ENCODE measurements at regions not wholly inside any gene's neighbourhood (a gene's known extent, or its start where the extent isn't known, plus 50 kb on each side); places are given as distances from the start of the nearest gene placed in this dataset.
A peak's percentile ranks its signal among the peaks of the same experiment; 100 is the strongest.
"Not testable (repeated sequence)": the region's sequence is repeated elsewhere in the genome, so short reads cannot be mapped to it uniquely, and the experiment has no call there.

DNA sequence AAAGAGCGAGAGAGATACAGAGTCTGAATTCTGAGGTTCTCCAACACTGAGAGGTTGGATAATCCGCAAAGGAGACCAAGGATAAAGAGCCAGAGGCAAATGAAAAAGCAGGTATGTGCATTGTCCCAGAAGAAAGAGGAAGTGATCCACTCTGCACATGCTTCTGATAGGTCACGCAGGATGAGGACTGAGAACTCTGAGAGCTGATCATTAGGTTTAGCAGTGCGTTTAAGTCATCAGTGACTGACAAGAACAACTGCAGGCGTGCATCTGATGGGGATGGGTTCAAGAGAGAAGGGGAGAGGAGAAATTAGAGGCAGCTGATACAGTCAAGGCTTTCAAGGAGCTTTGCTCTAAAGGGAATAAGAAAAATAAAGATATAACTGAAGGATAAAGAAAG, 301.2 kb upstream of the SGK1 start:
- H3K9me3 Mint-ChIP-seq: no peaks in the 10 kb centered on the region
- no peak overlapping the region for H3K27ac Mint-ChIP-seq
- no peaks in the 10 kb centered on the region for H3K36me3 Mint-ChIP-seq (ENCODE audit: low read depth)
- no peak for ATAC-seq (replicated peaks)
- peaks cover 9% of the 10 kb centered on the region for H3K4me1 Mint-ChIP-seq
- no peak overlapping the region for H3K4me3 Mint-ChIP-seq
- no peaks in the 10 kb centered on the region for H3K27me3 Mint-ChIP-seq

DNA sequence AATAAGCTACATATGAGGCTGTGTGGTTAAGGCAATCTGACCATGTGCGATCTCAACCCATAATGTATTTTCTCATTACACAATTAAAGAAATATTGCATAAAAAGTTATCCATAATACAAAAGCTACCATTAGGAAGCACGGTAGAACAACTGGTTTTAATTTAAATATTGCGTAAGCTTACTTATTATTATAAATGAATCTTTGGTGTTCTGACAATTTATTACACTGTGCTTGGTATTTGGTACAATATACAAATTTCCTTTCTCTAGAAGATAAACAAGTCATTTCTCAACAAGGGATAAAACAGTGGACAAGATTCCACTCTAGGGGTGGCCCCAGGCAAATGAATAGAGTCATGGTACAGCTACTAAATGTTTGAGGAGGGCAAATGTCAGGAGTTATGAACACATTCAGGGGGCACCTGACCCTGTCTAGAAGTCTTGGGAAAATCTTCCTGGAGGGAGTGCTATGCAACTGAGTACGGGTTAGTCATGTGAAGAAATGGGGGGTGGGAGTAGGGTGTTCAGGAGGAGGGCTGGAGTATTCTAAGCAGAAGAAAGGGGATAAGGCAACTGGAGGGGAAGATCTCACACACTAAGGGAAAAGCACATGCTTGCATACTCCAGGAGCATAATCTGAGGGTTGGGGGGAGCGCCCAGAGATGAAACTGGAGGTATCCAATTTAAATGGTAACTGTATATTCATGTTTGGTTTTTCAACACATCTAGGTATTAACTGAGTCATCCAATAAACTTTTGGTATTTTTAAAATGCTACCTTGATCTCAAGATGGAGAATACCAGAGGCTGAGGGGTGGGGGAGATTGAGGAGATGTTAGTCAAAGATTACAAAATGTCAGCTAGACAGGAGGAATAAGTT, 296.9 kb upstream of the SGK1 start:
- Mint-ChIP-seq H3K27me3 (no peaks in the 10 kb centered on the region), H3K27ac (no peak overlapping the region), H3K9me3 (no peaks in the 10 kb centered on the region), H3K4me1 (peaks cover 6% of the 10 kb centered on the region), H3K4me3 (no peak overlapping the region), H3K36me3 (ENCODE audit: low read depth) (no peaks in the 10 kb centered on the region)
- ATAC-seq (replicated peaks): no peak

GRCh38 chr6:134612128-134612527, 294.2 kb upstream of the SGK1 start:
- H3K36me3 Mint-ChIP-seq (ENCODE audit: low read depth); H3K4me3 Mint-ChIP-seq; H3K27me3 Mint-ChIP-seq; ATAC-seq (replicated peaks); H3K27ac Mint-ChIP-seq; H3K9me3 Mint-ChIP-seq; H3K4me1 Mint-ChIP-seq: not testable (repeated sequence)

- no peak overlapping the region for H3K4me3 Mint-ChIP-seq
Measured at GRCh38 chr6:134610411-134610810, 292.5 kb upstream of the SGK1 start.

DNA sequence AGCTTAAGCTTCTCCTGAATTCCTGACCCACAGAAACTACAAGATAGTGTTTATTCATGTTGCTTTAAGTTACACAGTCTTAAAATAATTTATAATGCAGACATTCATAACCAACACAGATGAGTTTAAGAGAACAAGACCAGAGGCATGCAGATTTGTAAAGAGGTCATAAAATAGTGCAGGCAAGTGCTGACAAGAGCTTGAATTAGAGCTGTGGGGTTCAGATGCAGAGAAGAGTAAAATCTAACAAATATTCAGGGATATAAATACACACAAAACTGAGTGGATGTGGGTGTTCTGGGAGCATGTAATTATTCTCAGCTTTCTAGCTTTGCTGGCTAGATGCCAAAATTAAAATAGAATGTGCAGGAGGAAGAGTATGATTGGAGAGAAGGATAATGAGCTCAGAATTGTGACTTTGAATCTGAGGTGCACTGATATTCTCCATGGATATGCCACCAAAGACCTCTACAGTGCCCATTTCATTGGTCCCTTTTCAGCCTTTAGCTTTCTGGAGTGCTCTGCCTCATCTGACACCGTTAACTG, 291.9 kb upstream of the SGK1 start:
- no peak for ATAC-seq (replicated peaks)
- Mint-ChIP-seq H3K4me3 (no peak overlapping the region), H3K27ac (no peak overlapping the region), H3K4me1 (peaks cover 1% of the 10 kb centered on the region), H3K9me3 (no peaks in the 10 kb centered on the region), H3K27me3 (no peaks in the 10 kb centered on the region), H3K36me3 (ENCODE audit: low read depth) (no peaks in the 10 kb centered on the region)

More at GRCh38 chr6:134610411-134610810, 292.5 kb upstream of the SGK1 start:
- Mint-ChIP-seq H3K27ac (no peak overlapping the region), H3K27me3 (no peaks in the 10 kb centered on the region), H3K9me3 (no peaks in the 10 kb centered on the region), H3K36me3 (ENCODE audit: low read depth) (no peaks in the 10 kb centered on the region), H3K4me1 (no peaks in the 10 kb centered on the region)
- no peak for ATAC-seq (replicated peaks)

DNA sequence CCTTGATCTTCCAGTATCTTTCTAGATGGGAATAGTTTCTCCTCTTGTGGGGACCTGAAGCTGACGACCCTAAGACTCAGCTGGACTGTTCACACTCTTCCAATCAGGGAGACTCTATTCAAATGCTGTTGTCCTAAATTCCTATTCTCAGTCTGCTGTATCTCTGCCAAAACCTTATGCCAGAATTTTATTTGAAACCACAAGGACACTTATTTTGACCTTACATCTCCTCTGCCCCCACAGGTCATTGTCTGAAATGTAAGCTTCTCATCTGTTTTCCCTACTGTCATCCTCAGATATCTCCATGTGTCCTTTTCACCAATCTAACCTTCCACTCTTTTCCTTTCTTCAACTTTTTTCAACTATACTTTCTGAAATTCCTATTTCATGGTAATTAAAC, 289.5 kb upstream of the SGK1 start:
- no peak overlapping the region for H3K4me3 Mint-ChIP-seq
- no peaks in the 10 kb centered on the region for H3K27me3 Mint-ChIP-seq
- no peak overlapping the region for H3K27ac Mint-ChIP-seq
- no peaks in the 10 kb centered on the region for H3K9me3 Mint-ChIP-seq
- H3K36me3 Mint-ChIP-seq (ENCODE audit: low read depth): no peaks in the 10 kb centered on the region
- peaks cover 4% of the 10 kb centered on the region for H3K4me1 Mint-ChIP-seq
- no peak for ATAC-seq (replicated peaks)

DNA sequence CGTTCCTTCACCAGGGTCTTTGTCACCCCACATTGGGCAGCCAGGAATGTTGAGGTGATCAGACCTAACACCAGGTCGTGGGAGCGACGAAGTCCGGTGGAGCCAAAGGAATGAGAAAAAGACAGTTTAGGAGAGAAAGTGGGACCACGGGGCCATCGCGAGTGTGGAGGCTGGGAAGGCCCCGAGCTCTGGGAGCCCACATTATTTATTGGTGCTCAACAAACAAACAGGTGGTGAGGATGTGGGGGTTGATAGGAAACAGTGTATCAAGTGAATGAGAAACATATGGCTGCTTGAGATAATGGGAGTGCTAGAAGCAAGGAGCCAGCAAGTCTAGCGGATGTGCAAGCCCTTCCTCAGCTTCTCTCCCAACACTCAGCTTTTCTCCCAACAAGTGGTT, 287.1 kb upstream of the SGK1 start:
- no peaks in the 10 kb centered on the region for H3K27me3 Mint-ChIP-seq
- no peaks in the 10 kb centered on the region for H3K36me3 Mint-ChIP-seq (ENCODE audit: low read depth)
- H3K4me1 Mint-ChIP-seq: peaks cover 4% of the 10 kb centered on the region
- H3K9me3 Mint-ChIP-seq: no peaks in the 10 kb centered on the region
- H3K27ac Mint-ChIP-seq: no peak overlapping the region
- no peak for ATAC-seq (replicated peaks)
- H3K4me3 Mint-ChIP-seq: no peak overlapping the region

DNA sequence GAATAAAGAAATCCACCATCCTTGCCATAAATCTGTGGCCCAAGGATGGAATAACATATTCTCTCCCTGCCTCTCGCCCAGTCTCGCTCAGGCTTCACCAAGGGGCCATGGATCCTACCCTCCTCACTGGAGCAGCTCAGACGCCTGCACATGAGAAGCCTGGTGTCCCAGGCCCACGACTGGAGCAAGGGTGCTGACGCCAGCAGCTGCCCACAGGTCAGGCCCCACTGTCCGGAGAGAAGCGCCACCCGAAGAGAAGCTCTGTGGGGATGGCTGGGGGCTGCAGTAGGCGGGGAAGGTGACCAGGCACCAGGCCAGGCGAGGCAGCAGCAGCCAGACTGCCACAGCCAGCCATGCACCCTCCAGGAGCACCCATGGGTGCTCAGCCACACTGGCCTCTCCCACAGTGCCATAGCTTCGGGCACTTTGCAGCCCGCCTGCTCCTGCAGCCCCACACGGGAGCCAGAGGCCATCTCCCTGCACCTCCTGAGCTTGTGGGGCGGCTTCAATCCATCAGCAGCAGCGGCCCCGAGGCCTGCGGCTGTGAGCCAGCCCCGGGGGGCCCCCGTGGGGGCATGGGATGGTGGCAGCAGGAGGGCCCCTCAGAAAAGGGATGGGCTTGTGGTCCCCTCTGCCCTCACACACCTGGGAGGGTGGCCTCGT, 286.2 kb upstream of the SGK1 start:
- Mint-ChIP-seq H3K27ac (no peak overlapping the region), H3K4me3 (no peak overlapping the region), H3K4me1 (peaks cover 4% of the 10 kb centered on the region), H3K9me3 (no peaks in the 10 kb centered on the region), H3K27me3 (no peaks in the 10 kb centered on the region), H3K36me3 (ENCODE audit: low read depth) (no peaks in the 10 kb centered on the region)
- ATAC-seq (replicated peaks): no peak

- Mint-ChIP-seq H3K4me1 (peaks cover 4% of the 10 kb centered on the region), H3K27me3 (no peaks in the 10 kb centered on the region), H3K9me3 (no peaks in the 10 kb centered on the region), H3K27ac (no peak overlapping the region), H3K4me3 (no peak overlapping the region), H3K36me3 (ENCODE audit: low read depth) (no peaks in the 10 kb centered on the region)
- ATAC-seq (replicated peaks): no peak
Measured at GRCh38 chr6:134603561-134603960, 285.6 kb upstream of the SGK1 start.

DNA sequence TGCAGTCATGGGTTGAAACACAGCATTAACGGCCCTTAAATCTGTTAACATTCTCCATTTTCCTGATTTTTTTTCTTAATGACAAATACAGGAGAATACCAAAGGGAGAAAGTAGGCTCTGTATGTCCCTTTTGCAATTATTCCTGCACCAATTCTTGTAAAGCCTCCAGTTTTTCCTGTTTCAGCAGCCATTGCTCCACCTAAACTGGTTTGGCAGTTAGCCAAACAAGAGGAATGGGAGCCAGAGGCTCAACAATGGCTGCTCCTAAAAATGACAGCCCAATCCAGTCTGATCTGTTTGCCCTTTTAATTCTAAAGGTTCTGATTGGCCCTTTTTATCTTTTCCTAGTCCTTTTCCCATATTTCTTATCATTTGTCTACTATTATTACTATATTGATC, 284.2 kb upstream of the SGK1 start:
- no peaks in the 10 kb centered on the region for H3K27me3 Mint-ChIP-seq
- no peak overlapping the region for H3K4me3 Mint-ChIP-seq
- H3K27ac Mint-ChIP-seq: no peak overlapping the region
- no peak for ATAC-seq (replicated peaks)
- H3K36me3 Mint-ChIP-seq (ENCODE audit: low read depth): no peaks in the 10 kb centered on the region
- peaks cover 4% of the 10 kb centered on the region for H3K4me1 Mint-ChIP-seq
- no peaks in the 10 kb centered on the region for H3K9me3 Mint-ChIP-seq

DNA sequence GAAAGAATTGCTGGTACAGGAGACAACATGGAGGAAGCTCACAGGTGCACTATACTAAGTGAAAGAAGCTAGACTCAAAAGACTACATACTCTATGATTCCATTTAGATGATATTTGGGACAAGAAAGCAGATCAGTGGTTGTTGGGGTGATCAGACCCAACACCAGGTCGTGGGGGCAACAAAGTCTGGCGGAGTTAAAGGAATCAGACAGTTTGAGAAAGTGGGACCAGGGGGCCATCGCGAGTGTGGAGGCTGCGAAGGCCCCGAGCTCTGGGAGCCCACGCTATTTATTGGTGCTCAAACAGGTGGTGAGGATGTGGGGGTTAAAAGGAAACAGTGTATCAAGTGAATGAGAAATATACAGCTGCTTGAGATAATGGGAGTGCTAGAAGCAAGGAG, 282.8 kb upstream of the SGK1 start:
- Mint-ChIP-seq H3K36me3 (ENCODE audit: low read depth) (no peaks in the 10 kb centered on the region), H3K9me3 (no peaks in the 10 kb centered on the region), H3K27me3 (no peaks in the 10 kb centered on the region), H3K4me1 (peaks cover 4% of the 10 kb centered on the region), H3K4me3 (no peak overlapping the region), H3K27ac (no peak overlapping the region)
- no peak for ATAC-seq (replicated peaks)

- Mint-ChIP-seq H3K4me1 (no peaks in the 10 kb centered on the region), H3K36me3 (ENCODE audit: low read depth) (no peaks in the 10 kb centered on the region), H3K4me3 (no peak overlapping the region), H3K27ac (no peak overlapping the region), H3K9me3 (no peaks in the 10 kb centered on the region), H3K27me3 (no peaks in the 10 kb centered on the region)
- no peak for ATAC-seq (replicated peaks)
Measured at GRCh38 chr6:134599079-134599478, 281.2 kb upstream of the SGK1 start.

DNA sequence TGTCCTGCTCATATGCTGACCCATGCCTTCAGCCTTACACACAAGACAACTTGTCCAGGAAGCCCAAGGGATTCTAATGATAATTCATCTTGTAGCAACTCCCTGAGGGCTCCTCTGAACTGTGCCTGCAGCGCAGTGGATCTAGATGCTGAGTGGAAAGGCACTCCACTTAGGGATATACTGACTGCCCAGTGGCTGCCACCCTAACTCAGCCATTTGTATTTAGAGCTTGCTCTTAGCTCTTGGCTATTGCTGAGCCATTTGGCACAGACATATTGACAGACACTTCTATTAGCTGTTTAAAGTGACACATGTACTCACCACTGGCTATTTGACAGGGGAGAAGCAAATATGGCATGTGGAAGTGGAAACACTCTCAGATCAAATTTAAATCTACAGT, 278.3 kb upstream of the SGK1 start:
- Mint-ChIP-seq H3K36me3 (ENCODE audit: low read depth) (no peaks in the 10 kb centered on the region), H3K27ac (no peak overlapping the region), H3K4me1 (no peaks in the 10 kb centered on the region), H3K9me3 (no peaks in the 10 kb centered on the region), H3K27me3 (no peaks in the 10 kb centered on the region), H3K4me3 (no peak overlapping the region)
- ATAC-seq (replicated peaks): no peak

- H3K4me3 Mint-ChIP-seq: no peak overlapping the region
- ATAC-seq (replicated peaks): no peak
- no peaks in the 10 kb centered on the region for H3K4me1 Mint-ChIP-seq
- H3K9me3 Mint-ChIP-seq: no peaks in the 10 kb centered on the region
- H3K36me3 Mint-ChIP-seq (ENCODE audit: low read depth): no peaks in the 10 kb centered on the region
- H3K27me3 Mint-ChIP-seq: no peaks in the 10 kb centered on the region
- H3K27ac Mint-ChIP-seq: peak overlapping the region; percentile 31
Measured at GRCh38 chr6:134594881-134595280, 277.0 kb upstream of the SGK1 start.

GRCh38 chr6:134593887-134594286, 276.0 kb upstream of the SGK1 start:
- Mint-ChIP-seq H3K4me3 (no peak overlapping the region), H3K36me3 (ENCODE audit: low read depth) (no peaks in the 10 kb centered on the region), H3K27ac (no peak overlapping the region), H3K27me3 (no peaks in the 10 kb centered on the region), H3K9me3 (no peaks in the 10 kb centered on the region), H3K4me1 (no peaks in the 10 kb centered on the region)
- no peak for ATAC-seq (replicated peaks)

Data from activated T-helper 17 cell treated with anti-CD3 and anti-CD28 coated beads, Interleukin-2, amount 50 U/mL, for 72 hours (primary cell).